ENCODE measurements at regions not wholly inside any gene's neighbourhood (a gene's known extent, or its start where the extent isn't known, plus 50 kb on each side); places are given as distances from the start of the nearest gene placed in this dataset.

DNA sequence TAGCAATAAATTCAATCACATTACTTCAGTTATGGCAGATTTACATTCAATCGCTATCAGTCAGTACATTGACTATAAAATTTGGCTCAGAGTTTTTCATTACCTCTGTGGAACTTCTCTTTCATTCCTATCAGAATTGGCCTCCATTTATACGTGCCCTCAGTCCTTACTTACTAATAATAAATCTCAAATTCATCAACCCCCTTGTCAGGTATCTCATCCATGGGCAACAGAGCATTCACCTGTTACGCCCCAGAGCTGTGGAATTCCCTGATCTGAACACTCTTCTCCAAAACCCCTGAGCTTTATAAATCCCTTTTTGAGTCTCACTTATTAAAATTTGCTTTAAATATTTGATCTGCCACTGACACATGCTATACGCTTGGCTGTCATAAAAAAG lies 492.9 kb downstream of the GBE1 start:
- Histone ChIP-seq H3K9ac (ENCODE audit: low read depth in 2 of 2, low read length in 2 of 2) (no peak overlapping the region), H3K4me1 (no peaks in the 10 kb centered on the region), H3K36me3 (no peaks in the 10 kb centered on the region), H3K27ac (no peak overlapping the region), H3K4me3 (no peak overlapping the region), H3K9me3 (no peaks in the 10 kb centered on the region), H3K27me3 (no peaks in the 10 kb centered on the region)
- no peak for DNase-seq
- TF ChIP-seq, protein P1, sequence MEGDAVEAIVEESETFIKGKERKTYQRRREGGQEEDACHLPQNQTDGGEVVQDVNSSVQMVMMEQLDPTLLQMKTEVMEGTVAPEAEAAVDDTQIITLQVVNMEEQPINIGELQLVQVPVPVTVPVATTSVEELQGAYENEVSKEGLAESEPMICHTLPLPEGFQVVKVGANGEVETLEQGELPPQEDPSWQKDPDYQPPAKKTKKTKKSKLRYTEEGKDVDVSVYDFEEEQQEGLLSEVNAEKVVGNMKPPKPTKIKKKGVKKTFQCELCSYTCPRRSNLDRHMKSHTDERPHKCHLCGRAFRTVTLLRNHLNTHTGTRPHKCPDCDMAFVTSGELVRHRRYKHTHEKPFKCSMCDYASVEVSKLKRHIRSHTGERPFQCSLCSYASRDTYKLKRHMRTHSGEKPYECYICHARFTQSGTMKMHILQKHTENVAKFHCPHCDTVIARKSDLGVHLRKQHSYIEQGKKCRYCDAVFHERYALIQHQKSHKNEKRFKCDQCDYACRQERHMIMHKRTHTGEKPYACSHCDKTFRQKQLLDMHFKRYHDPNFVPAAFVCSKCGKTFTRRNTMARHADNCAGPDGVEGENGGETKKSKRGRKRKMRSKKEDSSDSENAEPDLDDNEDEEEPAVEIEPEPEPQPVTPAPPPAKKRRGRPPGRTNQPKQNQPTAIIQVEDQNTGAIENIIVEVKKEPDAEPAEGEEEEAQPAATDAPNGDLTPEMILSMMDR (IDR thresholded peaks at IDR 0.05): no peak
- intact Hi-C loops (cut with DNase I): no loop called here

DNA sequence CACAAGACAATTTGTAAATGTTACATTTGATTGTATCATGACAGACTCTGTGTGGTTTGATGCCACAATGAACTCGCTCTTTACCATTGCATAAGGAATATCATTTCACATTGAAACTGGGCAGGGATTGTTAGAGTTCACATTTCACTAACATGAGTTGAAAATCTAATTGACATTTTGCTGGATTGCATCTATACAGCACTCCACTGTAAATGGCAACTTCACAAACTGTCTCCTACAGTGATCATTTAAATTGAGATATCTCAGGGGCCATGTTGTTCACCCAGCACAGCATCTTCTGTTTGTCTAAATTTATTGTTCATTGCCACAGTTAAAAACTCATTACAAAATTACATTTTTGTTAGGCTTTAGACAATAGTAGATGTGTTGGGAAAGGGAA lies 499.4 kb downstream of the GBE1 start:
- no peak overlapping the region for H3K27ac ChIP-seq
- TF ChIP-seq, protein P1 (IDR thresholded peaks at IDR 0.05): no peak
- no peak overlapping the region for H3K4me3 ChIP-seq
- no peak overlapping the region for H3K9ac ChIP-seq (ENCODE audit: low read depth in 2 of 2, low read length in 2 of 2)
- H3K36me3 ChIP-seq: no peaks in the 10 kb centered on the region
- H3K4me1 ChIP-seq: no peaks in the 10 kb centered on the region
- no peaks in the 10 kb centered on the region for H3K27me3 ChIP-seq
- DNase-seq: no peak
- H3K9me3 ChIP-seq: no peaks in the 10 kb centered on the region
- intact Hi-C loops (cut with DNase I): no loop called here

DNA sequence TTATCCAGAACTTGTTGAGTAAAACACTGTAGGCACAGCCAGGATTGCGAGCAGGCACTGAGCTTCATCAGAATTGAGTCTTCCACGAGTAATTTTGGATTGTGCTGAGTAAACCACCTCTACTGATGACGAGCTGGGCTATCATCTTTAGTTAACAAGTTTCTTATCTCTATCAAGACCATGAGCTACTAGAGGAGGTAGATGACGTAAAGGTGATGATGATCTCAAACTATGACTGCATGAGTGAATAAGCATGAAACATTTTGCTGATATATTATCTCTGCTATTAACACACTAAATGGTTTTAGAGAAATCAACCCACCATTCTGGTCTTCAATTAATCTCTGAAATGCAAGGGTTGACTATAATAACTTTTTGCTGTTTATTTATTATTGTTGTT lies 506.0 kb downstream of the GBE1 start:
- no peaks in the 10 kb centered on the region for H3K4me1 ChIP-seq
- intact Hi-C loops (cut with DNase I): no loop called here
- no peak for DNase-seq

DNA sequence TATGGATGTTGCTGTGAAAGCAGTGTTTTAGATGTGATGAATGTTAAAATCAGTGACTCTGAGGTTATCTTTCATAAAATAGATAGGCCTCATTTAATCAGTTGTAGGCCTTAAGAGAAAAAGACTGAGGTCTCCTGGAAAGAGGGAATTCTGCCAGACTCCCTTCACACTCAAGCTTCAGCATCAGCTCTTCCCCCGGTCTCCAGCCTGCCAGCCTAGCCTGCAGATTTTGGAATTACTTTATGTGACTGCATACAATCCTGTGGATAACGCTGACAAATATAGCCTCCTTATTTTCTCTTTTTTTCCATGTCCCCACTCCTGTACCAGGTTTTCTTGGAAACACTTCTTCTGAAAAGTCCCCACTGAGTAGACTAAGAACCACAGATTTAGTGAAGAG lies 510.3 kb downstream of the GBE1 start:
- no peak overlapping the region for H3K4me3 ChIP-seq
- no peaks in the 10 kb centered on the region for H3K27me3 ChIP-seq
- no peak overlapping the region for H3K27ac ChIP-seq
- no peak for DNase-seq
- TF ChIP-seq, protein P1 (IDR thresholded peaks at IDR 0.05): no peak
- H3K9me3 ChIP-seq: no peaks in the 10 kb centered on the region
- intact Hi-C loops (cut with DNase I): no loop called here
- H3K4me1 ChIP-seq: no peaks in the 10 kb centered on the region
- H3K9ac ChIP-seq (ENCODE audit: low read depth in 2 of 2, low read length in 2 of 2): no peak overlapping the region
- no peaks in the 10 kb centered on the region for H3K36me3 ChIP-seq

More for the DNA sequence above, 506.0 kb downstream of the GBE1 start:
- H3K36me3 ChIP-seq: no peaks in the 10 kb centered on the region
- H3K4me3 ChIP-seq: no peak overlapping the region
- H3K9me3 ChIP-seq: no peaks in the 10 kb centered on the region
- TF ChIP-seq, protein P1 (IDR thresholded peaks at IDR 0.05): no peak
- no peak overlapping the region for H3K27ac ChIP-seq
- H3K9ac ChIP-seq (ENCODE audit: low read depth in 2 of 2, low read length in 2 of 2): no peak overlapping the region
- H3K27me3 ChIP-seq: no peaks in the 10 kb centered on the region

DNA sequence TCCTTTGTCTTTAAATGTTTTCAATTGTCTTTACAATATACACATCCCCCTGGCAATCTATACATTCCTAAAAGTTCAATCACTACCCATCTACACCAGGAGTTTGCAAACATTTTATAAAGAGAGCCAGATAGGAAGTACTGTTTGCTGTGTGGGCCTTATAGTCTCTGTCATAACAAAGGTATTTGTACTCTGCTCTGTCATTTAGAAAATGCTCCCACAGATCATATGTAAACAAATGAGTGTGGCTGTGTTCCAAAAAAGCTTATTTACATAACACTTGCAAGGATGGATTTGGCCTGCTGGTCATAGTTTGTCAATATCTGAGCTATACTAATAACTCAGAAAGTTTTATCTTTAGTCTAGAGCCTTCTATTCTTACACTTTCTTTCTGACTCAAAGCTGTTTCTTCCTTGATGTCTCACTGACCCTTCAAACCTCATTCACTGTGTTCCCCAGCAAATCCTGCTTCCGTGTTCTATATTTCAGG lies 511.9 kb downstream of the GBE1 start:
- H3K4me3 ChIP-seq: no peak overlapping the region
- DNase-seq: no peak
- no peak overlapping the region for H3K9ac ChIP-seq (ENCODE audit: low read depth in 2 of 2, low read length in 2 of 2)
- H3K9me3 ChIP-seq: no peaks in the 10 kb centered on the region
- no peak overlapping the region for H3K27ac ChIP-seq
- intact Hi-C loops (cut with DNase I): no loop called here
- H3K36me3 ChIP-seq: no peaks in the 10 kb centered on the region
- no peaks in the 10 kb centered on the region for H3K4me1 ChIP-seq
- TF ChIP-seq, protein P1 (IDR thresholded peaks at IDR 0.05): no peak
- H3K27me3 ChIP-seq: no peaks in the 10 kb centered on the region

DNA sequence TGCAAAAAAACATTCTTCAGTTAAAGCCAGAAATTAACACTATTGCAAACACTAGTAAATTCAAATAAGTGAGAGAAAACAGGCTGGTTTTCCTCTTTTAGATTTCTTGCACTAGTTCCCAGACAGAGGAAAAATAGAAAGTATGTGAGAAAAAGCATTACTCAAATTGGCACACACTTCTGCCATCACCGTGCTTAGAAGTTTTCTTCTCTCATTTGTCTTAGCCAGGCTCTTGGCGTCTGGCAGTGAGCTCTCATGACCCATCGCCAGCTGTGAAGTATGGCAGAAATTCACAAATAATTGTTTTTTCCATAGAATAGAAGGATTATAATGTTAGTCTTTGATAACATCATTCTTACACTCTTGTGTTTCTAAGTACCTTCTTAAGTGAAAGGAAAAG lies 515.9 kb downstream of the GBE1 start:
- Histone ChIP-seq H3K27me3 (no peaks in the 10 kb centered on the region), H3K27ac (no peak overlapping the region), H3K4me3 (no peak overlapping the region), H3K4me1 (no peaks in the 10 kb centered on the region), H3K36me3 (no peaks in the 10 kb centered on the region), H3K9ac (ENCODE audit: low read depth in 2 of 2, low read length in 2 of 2) (no peak overlapping the region), H3K9me3 (no peaks in the 10 kb centered on the region)
- TF ChIP-seq, protein P1 (IDR thresholded peaks at IDR 0.05): no peak
- DNase-seq: no peak
- intact Hi-C loops (cut with DNase I): no loop called here

All from colonic mucosa (tissue), 4 donors.